ENCODE measurements at regions not wholly inside any gene's neighbourhood (a gene's known extent, or its start where the extent isn't known, plus 50 kb on each side); places are given as distances from the start of the nearest gene placed in this dataset.

GRCh38 chr18:33838054-33838453 is 260.0 kb downstream of the ASXL3 start:
- TF ChIP-seq EZH2 (IDR thresholded peaks at IDR 0.05; ENCODE audit: insufficient read depth, poor library complexity, severe bottlenecking), result no peak
- no peak for TF ChIP-seq EZH2phosphoT487 (IDR thresholded peaks at IDR 0.05; ENCODE audit: insufficient read depth, low read depth)
